ENCODE measurements at regions not wholly inside any gene's neighbourhood (a gene's known extent, or its start where the extent isn't known, plus 50 kb on each side); places are given as distances from the start of the nearest gene placed in this dataset.
"Not testable (repeated sequence)": the region's sequence is repeated elsewhere in the genome, so short reads cannot be mapped to it uniquely, and the experiment has no call there.

GRCh38 chr2:91587098-91587497, 2895.6 kb downstream of the RPIA start:
- not testable (repeated sequence) for H3K4me1 ChIP-seq (replicated peaks); H3K27ac ChIP-seq; H3K9me3 ChIP-seq (replicated peaks); H3K4me3 ChIP-seq; H3K36me3 ChIP-seq; DNase-seq (ENCODE audit: low read depth in 1 of 2, low spot score in 2 of 2); H3K27me3 ChIP-seq (replicated peaks)

GRCh38 chr2:91587908-91588535, 2896.5 kb downstream of the RPIA start:
- not testable (repeated sequence) for H3K4me1 ChIP-seq (replicated peaks); H3K27me3 ChIP-seq (replicated peaks)

GRCh38 chr2:91588782-91589223, 2897.3 kb downstream of the RPIA start:
- DNase-seq (ENCODE audit: low read depth in 1 of 2, low spot score in 2 of 2); H3K4me3 ChIP-seq; H3K27ac ChIP-seq; H3K36me3 ChIP-seq; H3K27me3 ChIP-seq (replicated peaks); H3K9me3 ChIP-seq (replicated peaks); H3K4me1 ChIP-seq (replicated peaks): not testable (repeated sequence)

More at GRCh38 chr2:91587908-91588535, 2896.5 kb downstream of the RPIA start:
- H3K9me3 ChIP-seq (replicated peaks); H3K27ac ChIP-seq; H3K36me3 ChIP-seq; DNase-seq (ENCODE audit: low read depth in 1 of 2, low spot score in 2 of 2); H3K4me3 ChIP-seq: not testable (repeated sequence)

GRCh38 chr2:91589454-91590328, 2898.2 kb downstream of the RPIA start:
- H3K27me3 ChIP-seq (replicated peaks); H3K27ac ChIP-seq; H3K9me3 ChIP-seq (replicated peaks); H3K36me3 ChIP-seq; H3K4me1 ChIP-seq (replicated peaks); DNase-seq (ENCODE audit: low read depth in 1 of 2, low spot score in 2 of 2); H3K4me3 ChIP-seq: not testable (repeated sequence)

- DNase-seq (ENCODE audit: low read depth in 1 of 2, low spot score in 2 of 2); H3K4me3 ChIP-seq; H3K36me3 ChIP-seq; H3K27ac ChIP-seq; H3K9me3 ChIP-seq (replicated peaks); H3K27me3 ChIP-seq (replicated peaks); H3K4me1 ChIP-seq (replicated peaks): not testable (repeated sequence)
Observed at GRCh38 chr2:91590381-91590780, 2898.9 kb downstream of the RPIA start.

GRCh38 chr2:91591066-91591465, 2899.6 kb downstream of the RPIA start:
- not testable (repeated sequence) for H3K36me3 ChIP-seq; DNase-seq (ENCODE audit: low read depth in 1 of 2, low spot score in 2 of 2); H3K4me1 ChIP-seq (replicated peaks); H3K27ac ChIP-seq; H3K27me3 ChIP-seq (replicated peaks); H3K4me3 ChIP-seq; H3K9me3 ChIP-seq (replicated peaks)

GRCh38 chr2:91597436-91597835, 2906.0 kb downstream of the RPIA start:
- not testable (repeated sequence) for H3K4me1 ChIP-seq (replicated peaks); H3K4me3 ChIP-seq; H3K36me3 ChIP-seq; H3K27me3 ChIP-seq (replicated peaks); H3K9me3 ChIP-seq (replicated peaks); DNase-seq (ENCODE audit: low read depth in 1 of 2, low spot score in 2 of 2); H3K27ac ChIP-seq

- not testable (repeated sequence) for H3K27me3 ChIP-seq (replicated peaks); DNase-seq (ENCODE audit: low read depth in 1 of 2, low spot score in 2 of 2); H3K27ac ChIP-seq; H3K4me1 ChIP-seq (replicated peaks); H3K9me3 ChIP-seq (replicated peaks); H3K36me3 ChIP-seq; H3K4me3 ChIP-seq
Observed at GRCh38 chr2:91598519-91598918, 2907.0 kb downstream of the RPIA start.

- H3K9me3 ChIP-seq (replicated peaks); H3K27ac ChIP-seq; H3K36me3 ChIP-seq; H3K4me3 ChIP-seq; DNase-seq (ENCODE audit: low read depth in 1 of 2, low spot score in 2 of 2); H3K27me3 ChIP-seq (replicated peaks); H3K4me1 ChIP-seq (replicated peaks): not testable (repeated sequence)
Observed at GRCh38 chr2:91599000-91599399, 2907.5 kb downstream of the RPIA start.

GRCh38 chr2:91602860-91603259, 2911.4 kb downstream of the RPIA start:
- H3K36me3 ChIP-seq; DNase-seq (ENCODE audit: low read depth in 1 of 2, low spot score in 2 of 2); H3K27ac ChIP-seq; H3K4me3 ChIP-seq; H3K4me1 ChIP-seq (replicated peaks); H3K9me3 ChIP-seq (replicated peaks); H3K27me3 ChIP-seq (replicated peaks): not testable (repeated sequence)

- DNase-seq (ENCODE audit: low read depth in 1 of 2, low spot score in 2 of 2); H3K27me3 ChIP-seq (replicated peaks): not testable (repeated sequence)
Observed at GRCh38 chr2:91603996-91604395, 2912.5 kb downstream of the RPIA start.

GRCh38 chr2:91604629-91605028, 2913.2 kb downstream of the RPIA start:
- not testable (repeated sequence) for H3K4me1 ChIP-seq (replicated peaks); H3K27me3 ChIP-seq (replicated peaks); H3K27ac ChIP-seq; H3K9me3 ChIP-seq (replicated peaks); H3K36me3 ChIP-seq; H3K4me3 ChIP-seq; DNase-seq (ENCODE audit: low read depth in 1 of 2, low spot score in 2 of 2)

More at GRCh38 chr2:91603996-91604395, 2912.5 kb downstream of the RPIA start:
- not testable (repeated sequence) for H3K27ac ChIP-seq; H3K9me3 ChIP-seq (replicated peaks); H3K4me3 ChIP-seq; H3K36me3 ChIP-seq; H3K4me1 ChIP-seq (replicated peaks)

- not testable (repeated sequence) for H3K9me3 ChIP-seq (replicated peaks); H3K4me3 ChIP-seq; H3K27me3 ChIP-seq (replicated peaks); H3K4me1 ChIP-seq (replicated peaks); H3K27ac ChIP-seq; H3K36me3 ChIP-seq; DNase-seq (ENCODE audit: low read depth in 1 of 2, low spot score in 2 of 2)
Observed at GRCh38 chr2:91623739-91624138, 2932.3 kb downstream of the RPIA start.

- not testable (repeated sequence) for H3K4me1 ChIP-seq (replicated peaks); H3K4me3 ChIP-seq
Observed at GRCh38 chr2:91628471-91628870, 2937.0 kb downstream of the RPIA start.

More at GRCh38 chr2:91628471-91628870, 2937.0 kb downstream of the RPIA start:
- H3K9me3 ChIP-seq (replicated peaks); H3K27me3 ChIP-seq (replicated peaks); DNase-seq (ENCODE audit: low read depth in 1 of 2, low spot score in 2 of 2); H3K36me3 ChIP-seq; H3K27ac ChIP-seq: not testable (repeated sequence)

Data from SJSA1 (cell line).